Thyroid gland (tissue), 4 donors: ENCODE measurements at regions not wholly inside any gene's neighbourhood (a gene's known extent, or its start where the extent isn't known, plus 50 kb on each side); places are given as distances from the start of the nearest gene placed in this dataset.

Experiments used
- DNase-seq, 2 donors: peaks; one replicate each; pipeline ENCODE4 v3.0.0-alpha.2; 2019
- H3K27ac ChIP-seq, 3 donors: fragments of 200-600 bp; sonication (generic); 1 replicate in 2 of 3; 2 replicates in 1 of 3; pipeline ENCODE4 v1.5.1; 2016 to 2019; ENCODE audit warnings: mild to moderate bottlenecking in 1 of 3, moderate library complexity in 1 of 3
- H3K27me3 ChIP-seq: fragments of 200-600 bp; sonication (generic); one replicate; pipeline ENCODE4 v1.5.1; 2019
- H3K36me3 ChIP-seq, 2 donors: fragments of 200-600 bp; sonication (generic); one replicate each; pipeline ENCODE4 v1.5.1; 2016 to 2019
- H3K4me1 ChIP-seq, 2 donors: fragments of 200-600 bp; sonication (generic); one replicate each; pipeline ENCODE4 v1.5.1; 2017 to 2019
- H3K4me3 ChIP-seq, 3 donors: fragments of 200-600 bp; sonication (generic); replicated peaks in 1 of 3; 1 replicate in 2 of 3; 2 replicates in 1 of 3; pipeline ENCODE4 v1.5.1; 2016; ENCODE audit warnings: mild to moderate bottlenecking in 1 of 3
- H3K9me3 ChIP-seq: fragments of 200-600 bp; sonication (generic); one replicate; pipeline ENCODE4 v1.5.1; 2017
- POLR2A ChIP-seq, 2 donors: fragments of 450-650 bp; IDR thresholded peaks; one replicate each; pipeline ENCODE4 v1.6.1; 2017; ENCODE audit warnings: antibody characterized with exemption in 2 of 2, mild to moderate bottlenecking in 2 of 2, moderate library complexity in 1 of 2
- WGBS, 2 donors: methylation state at CpG; one replicate each; pipeline ENCODE4 v1.1.5; 2017; 5-methylcytosine and 5-hydroxymethylcytosine counted together
- intact Hi-C: fragments of 100-400 bp; cut with DNase I; formaldehyde crosslinking; loops from one replicate; pipeline ENCODE4 v1.15.1; 2023
- TF ChIP-seq, protein P1 (sequence below), 6 experiments: fragments of 200-600 bp in 3 of 6; fragments of 450-650 bp in 3 of 6; sonication (generic) in 3 of 6; IDR thresholded peaks; one replicate each; pipeline ENCODE4 v1.5.1; 2016 to 2019; ENCODE audit warnings: antibody characterized with exemption in 6 of 6, mild to moderate bottlenecking in 2 of 6, inconsistent platforms in 1 of 6, moderate library complexity in 1 of 6

DNA sequence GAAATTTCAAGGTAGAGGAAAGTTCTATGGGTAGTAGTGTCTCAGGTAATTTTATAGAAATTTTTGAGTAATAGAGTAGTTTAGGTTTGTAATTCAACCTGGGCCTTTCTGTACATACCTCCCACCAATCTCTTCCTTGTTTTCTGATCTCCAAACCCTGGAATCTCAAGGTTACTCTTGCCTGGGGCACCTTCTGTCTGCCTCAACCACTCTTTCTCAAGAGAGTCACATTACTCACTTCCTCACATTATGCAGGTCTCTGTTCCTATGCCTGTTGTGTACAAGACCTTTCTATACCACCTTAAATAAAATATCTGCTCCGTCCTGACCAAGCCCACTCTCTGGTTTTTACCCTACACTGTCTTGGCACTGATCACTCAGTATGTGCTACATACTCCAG, 412.6 kb upstream of the CTNND2 start:
- no peaks in the 10 kb centered on the region for H3K36me3 ChIP-seq
- H3K4me3 ChIP-seq = no peak overlapping the region
- no peak for TF ChIP-seq POLR2A (IDR thresholded peaks at IDR 0.05)
- TF ChIP-seq, protein P1, sequence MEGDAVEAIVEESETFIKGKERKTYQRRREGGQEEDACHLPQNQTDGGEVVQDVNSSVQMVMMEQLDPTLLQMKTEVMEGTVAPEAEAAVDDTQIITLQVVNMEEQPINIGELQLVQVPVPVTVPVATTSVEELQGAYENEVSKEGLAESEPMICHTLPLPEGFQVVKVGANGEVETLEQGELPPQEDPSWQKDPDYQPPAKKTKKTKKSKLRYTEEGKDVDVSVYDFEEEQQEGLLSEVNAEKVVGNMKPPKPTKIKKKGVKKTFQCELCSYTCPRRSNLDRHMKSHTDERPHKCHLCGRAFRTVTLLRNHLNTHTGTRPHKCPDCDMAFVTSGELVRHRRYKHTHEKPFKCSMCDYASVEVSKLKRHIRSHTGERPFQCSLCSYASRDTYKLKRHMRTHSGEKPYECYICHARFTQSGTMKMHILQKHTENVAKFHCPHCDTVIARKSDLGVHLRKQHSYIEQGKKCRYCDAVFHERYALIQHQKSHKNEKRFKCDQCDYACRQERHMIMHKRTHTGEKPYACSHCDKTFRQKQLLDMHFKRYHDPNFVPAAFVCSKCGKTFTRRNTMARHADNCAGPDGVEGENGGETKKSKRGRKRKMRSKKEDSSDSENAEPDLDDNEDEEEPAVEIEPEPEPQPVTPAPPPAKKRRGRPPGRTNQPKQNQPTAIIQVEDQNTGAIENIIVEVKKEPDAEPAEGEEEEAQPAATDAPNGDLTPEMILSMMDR (IDR thresholded peaks at IDR 0.05) = no peak
- H3K27me3 ChIP-seq = no peaks in the 10 kb centered on the region
- H3K4me1 ChIP-seq = no peaks in the 10 kb centered on the region
- no peaks in the 10 kb centered on the region for H3K9me3 ChIP-seq
- intact Hi-C loops = no loop called here
- no peak for DNase-seq
- whole genome bisulfite sequencing, 2 donors = 66 to 71% methylated on average over 1 of the region's 1 CpG
- H3K27ac ChIP-seq = no peak overlapping the region

DNA sequence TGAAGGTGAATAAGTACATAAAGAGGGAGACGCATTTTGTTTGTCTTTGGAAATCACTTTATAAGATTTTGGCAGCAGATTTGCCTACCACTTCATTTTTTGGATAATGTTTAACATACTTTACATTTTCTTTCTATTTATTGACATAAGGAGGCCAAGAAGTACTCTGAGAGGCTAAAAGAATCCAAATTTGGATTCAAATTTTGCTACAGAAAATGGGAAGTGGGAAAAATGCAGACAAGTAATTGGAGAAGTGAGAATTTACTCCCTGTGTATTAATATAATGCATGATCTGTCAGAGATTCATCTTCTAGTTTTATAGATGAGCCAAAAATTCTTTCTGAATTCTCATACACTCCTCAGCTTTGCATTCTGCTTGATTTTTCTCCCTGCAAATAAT, 411.2 kb upstream of the CTNND2 start:
- no peaks in the 10 kb centered on the region for H3K36me3 ChIP-seq
- H3K4me3 ChIP-seq = no peak overlapping the region
- no peaks in the 10 kb centered on the region for H3K4me1 ChIP-seq
- 38 to 52% methylated on average over 1 of the region's 1 CpG for WGBS, 2 donors
- no peaks in the 10 kb centered on the region for H3K27me3 ChIP-seq
- intact Hi-C loops = no loop called here
- H3K9me3 ChIP-seq = no peaks in the 10 kb centered on the region
- H3K27ac ChIP-seq = no peak overlapping the region
- TF ChIP-seq, protein P1 (IDR thresholded peaks at IDR 0.05) = no peak
- no peak for TF ChIP-seq POLR2A (IDR thresholded peaks at IDR 0.05)
- no peak for DNase-seq

- intact Hi-C loops = no loop called here
- DNase-seq = no peak
- Histone ChIP-seq H3K27me3 (no peaks in the 10 kb centered on the region), H3K36me3 (no peaks in the 10 kb centered on the region), H3K4me1 (no peaks in the 10 kb centered on the region), H3K4me3 (no peak overlapping the region), H3K27ac (no peak overlapping the region), H3K9me3 (no peaks in the 10 kb centered on the region)
- 84 to 87% methylated on average over 2 of the region's 2 CpGs for WGBS, 2 donors
- no peak for TF ChIP-seq POLR2A (IDR thresholded peaks at IDR 0.05)
- TF ChIP-seq, protein P1 (IDR thresholded peaks at IDR 0.05) = no peak
Measured at GRCh38 chr5:12313602-12314001, 409.4 kb upstream of the CTNND2 start.

DNA sequence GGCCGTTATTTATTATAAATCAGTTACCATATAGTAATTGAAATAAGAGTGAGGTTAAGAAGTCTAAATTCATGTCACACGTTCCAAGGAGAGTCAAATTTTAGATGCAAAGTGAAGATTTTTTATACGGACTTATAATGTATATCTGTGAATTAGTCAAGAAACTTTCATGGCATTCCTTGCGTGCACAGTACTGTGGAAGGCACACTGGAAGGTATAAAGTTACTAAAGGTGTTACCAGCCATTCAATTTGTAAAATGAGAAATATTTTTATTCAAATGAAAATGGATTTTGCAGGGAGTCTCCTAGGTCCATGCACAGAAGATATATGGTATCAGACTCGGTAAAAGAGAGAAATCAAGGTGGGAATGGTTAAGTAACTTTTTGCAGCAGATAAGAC, 408.1 kb upstream of the CTNND2 start:
- no peaks in the 10 kb centered on the region for H3K36me3 ChIP-seq
- TF ChIP-seq, protein P1 (IDR thresholded peaks at IDR 0.05) = no peak
- TF ChIP-seq POLR2A (IDR thresholded peaks at IDR 0.05) = no peak
- WGBS, 2 donors = 75 to 85% methylated on average over 5 of the region's 5 CpGs
- no peaks in the 10 kb centered on the region for H3K9me3 ChIP-seq
- intact Hi-C loops = no loop called here
- H3K4me3 ChIP-seq = no peak overlapping the region
- no peak for DNase-seq
- H3K27me3 ChIP-seq = no peaks in the 10 kb centered on the region
- H3K4me1 ChIP-seq = no peaks in the 10 kb centered on the region
- H3K27ac ChIP-seq = no peak overlapping the region

DNA sequence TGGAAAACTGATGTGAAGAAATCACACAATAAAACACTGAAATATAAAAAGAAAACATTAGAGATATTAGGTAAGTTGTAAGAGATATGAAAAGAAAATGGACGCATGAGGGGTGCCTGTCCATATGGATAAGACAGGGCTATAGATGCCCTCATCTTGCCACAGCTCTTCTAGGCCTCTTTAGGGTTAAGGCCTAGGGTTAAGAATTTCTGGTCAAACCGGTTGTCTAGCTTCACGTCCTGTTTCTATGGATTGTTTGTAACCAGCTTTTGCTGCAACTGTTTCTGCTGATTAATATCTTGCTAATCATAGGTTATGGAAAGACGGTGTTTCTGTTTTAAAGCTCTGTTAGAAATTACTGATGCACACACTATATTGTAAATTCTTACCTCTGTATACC, 389.9 kb upstream of the CTNND2 start:
- H3K9me3 ChIP-seq = no peaks in the 10 kb centered on the region
- no peak for DNase-seq
- WGBS, 2 donors = 89 to 91% methylated on average over 4 of the region's 4 CpGs
- TF ChIP-seq, protein P1 (IDR thresholded peaks at IDR 0.05) = no peak
- no peak for TF ChIP-seq POLR2A (IDR thresholded peaks at IDR 0.05)
- H3K27ac ChIP-seq = no peak overlapping the region
- no peaks in the 10 kb centered on the region for H3K27me3 ChIP-seq
- no peaks in the 10 kb centered on the region for H3K4me1 ChIP-seq
- H3K4me3 ChIP-seq = no peak overlapping the region
- no peaks in the 10 kb centered on the region for H3K36me3 ChIP-seq
- intact Hi-C loops = no loop called here
